Right lung (tissue), 2 donors: ENCODE measurements at regions not wholly inside any gene's neighbourhood (a gene's known extent, or its start where the extent isn't known, plus 50 kb on each side); places are given as distances from the start of the nearest gene placed in this dataset.

Source experiments
- DNase-seq, 2 donors: peaks; one replicate each; pipeline ENCODE4 v3.0.0-alpha.2; 2013

DNA sequence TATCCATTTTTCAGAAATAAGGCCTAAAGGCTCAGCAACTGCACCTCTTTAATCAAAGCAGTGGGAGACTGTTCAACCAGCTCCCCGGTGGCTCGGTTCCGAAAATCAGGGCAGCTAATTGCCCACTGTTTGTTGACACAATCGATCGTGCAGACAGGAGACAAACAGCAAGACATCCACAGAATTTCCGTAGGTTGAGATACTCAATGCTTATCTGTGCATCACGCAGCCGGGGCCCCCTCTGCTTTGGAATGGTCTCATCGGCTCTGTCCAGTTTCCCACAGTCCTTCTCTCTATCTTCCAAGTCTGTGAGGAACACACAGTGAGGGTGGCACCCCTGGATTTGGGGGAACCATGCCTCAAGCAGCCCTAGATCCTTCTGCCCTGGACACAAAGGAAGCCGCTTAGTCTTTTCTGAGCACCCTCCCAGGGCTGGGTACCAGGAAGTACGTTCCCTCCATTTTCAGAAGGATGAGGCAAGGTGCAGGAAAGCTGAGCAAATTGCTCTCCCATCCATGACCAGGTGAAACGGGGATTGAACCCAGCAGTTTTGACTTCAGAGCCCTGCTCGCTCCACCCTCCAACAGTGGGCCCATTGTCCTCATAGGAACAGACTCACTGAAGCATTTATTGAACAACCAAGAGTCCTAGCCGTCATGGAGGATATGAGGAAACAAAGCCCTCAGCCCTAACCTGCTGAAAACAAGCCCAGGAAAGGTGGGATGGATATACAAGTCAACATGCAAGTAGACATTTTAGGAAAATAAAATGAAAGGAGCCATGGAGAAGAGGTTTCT lies 70.7 kb downstream of the C16orf95 start:
- DNase-seq, result no peak

DNA sequence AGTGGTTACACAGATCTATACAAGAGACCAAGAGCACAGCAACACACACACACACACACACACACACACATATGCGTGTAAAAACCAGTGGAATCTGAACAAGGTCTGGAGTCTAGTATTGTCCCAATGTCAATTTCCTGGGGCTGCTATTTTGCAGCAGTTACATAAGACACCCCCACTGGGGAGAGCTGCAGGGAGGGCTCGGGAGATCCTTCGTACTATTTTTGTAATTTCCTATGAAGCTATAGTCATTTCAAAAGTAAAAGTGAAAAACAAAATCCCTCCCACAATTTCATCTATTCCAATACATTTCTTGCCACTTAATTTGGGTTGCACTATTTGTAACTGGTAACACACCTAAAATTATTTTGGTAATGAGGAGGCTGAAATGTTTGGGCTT lies 68.5 kb downstream of the C16orf95 start:
- DNase-seq, result no peak

DNA sequence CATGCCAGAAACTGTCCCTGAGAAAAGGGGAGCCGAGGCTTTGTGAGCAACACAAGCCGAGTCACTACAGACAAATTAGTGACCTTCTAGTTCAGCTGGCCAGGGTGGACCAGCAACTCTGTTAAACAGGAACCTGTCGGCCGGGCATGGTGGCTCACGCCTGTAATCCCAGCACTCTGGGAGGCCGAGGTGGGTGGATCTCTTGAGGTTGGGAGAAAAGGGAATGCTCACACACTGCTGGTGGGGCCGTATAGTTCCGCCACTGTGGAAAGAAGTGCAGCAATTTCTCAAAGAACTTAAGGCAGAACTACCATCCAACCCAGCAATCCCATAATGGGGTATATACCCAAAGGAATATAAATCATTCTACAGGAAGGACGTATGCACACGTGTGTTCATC lies 67.8 kb downstream of the C16orf95 start:
- DNase-seq, result no peak

DNA sequence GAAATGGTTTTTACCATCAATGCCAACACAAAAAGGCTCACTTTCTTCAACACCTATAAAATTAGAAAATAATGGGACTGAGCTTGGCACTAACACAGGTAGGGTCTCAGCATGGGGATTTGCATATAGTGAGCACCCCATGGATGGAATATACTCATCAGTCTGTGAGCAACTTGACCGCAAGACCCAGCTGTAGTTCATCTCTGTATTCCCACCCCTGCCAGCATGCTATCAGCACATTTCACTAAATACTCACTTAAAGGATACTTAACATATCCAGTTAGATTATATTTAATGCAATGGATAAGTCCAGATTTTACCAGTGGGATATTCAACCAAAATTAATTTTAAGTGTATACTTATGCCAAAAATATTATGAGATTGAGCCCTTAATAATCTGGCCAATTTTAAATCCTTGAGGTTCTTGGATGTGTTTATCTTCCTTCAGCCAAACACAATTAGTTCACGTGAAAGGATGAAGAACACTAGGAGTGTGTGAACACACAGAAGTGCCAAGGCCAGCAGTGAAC lies 66.7 kb downstream of the C16orf95 start:
- peak; percentile 49 to 50 for DNase-seq

DNA sequence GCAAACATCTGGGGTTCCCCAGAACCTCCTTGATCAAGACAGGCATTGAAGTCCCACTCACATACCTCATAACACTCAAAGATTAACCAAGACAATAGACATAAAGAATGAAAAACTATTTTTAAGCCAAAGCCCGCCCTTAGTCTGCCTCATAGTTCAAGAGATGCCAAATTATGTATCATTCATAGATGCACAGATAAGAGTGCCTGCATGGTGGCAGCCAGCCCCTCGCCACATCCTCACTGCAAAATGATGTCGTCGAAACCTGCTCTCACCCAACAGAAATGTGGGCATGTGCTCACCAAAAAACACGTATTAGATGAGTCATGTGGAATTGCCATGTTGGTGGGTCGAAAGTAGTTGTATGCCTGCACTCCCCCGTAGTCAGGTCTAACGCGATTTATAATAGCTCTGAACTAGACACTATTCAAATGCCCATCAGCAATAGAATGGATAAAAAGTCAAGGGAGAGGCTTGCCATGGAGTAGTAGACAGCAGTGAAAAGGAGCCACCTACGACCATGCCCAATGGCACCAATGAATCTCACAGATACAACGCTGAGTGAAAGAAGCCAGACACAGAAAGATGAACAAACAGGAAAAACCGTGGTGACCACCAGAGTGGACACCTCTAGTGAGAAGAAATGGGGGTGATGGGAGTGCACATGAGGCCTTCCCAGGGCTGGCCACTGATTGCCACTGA lies 64.8 kb downstream of the C16orf95 start:
- DNase-seq, result no peak
